ENCODE measurements at regions not wholly inside any gene's neighbourhood (a gene's known extent, or its start where the extent isn't known, plus 50 kb on each side); places are given as distances from the start of the nearest gene placed in this dataset.

- DNase-seq, result no peak
Measured at GRCh38 chr5:144084971-144085370, 85.5 kb downstream of the YIPF5 start.

GRCh38 chr5:144085381-144085780 lies 85.1 kb downstream of the YIPF5 start:
- no peak for DNase-seq

GRCh38 chr5:144086295-144086694 lies 84.2 kb downstream of the YIPF5 start:
- no peak for DNase-seq

- no peak for DNase-seq
Measured at GRCh38 chr5:144087576-144087975, 82.9 kb downstream of the YIPF5 start.

GRCh38 chr5:144088206-144089064 lies 82.0 kb downstream of the YIPF5 start:
- no peak for DNase-seq

- no peak for DNase-seq
Measured at GRCh38 chr5:144089401-144090021, 80.9 kb downstream of the YIPF5 start.

GRCh38 chr5:144092508-144092907 lies 78.0 kb downstream of the YIPF5 start:
- no peak for DNase-seq

- no peak for DNase-seq
Measured at GRCh38 chr5:144093400-144093799, 77.1 kb downstream of the YIPF5 start.

GRCh38 chr5:144093868-144094267 lies 76.6 kb downstream of the YIPF5 start:
- no peak for DNase-seq

GRCh38 chr5:144100702-144101101 lies 69.8 kb downstream of the YIPF5 start:
- no peak for DNase-seq

GRCh38 chr5:144101616-144102015 lies 68.8 kb downstream of the YIPF5 start:
- DNase-seq, result no peak

GRCh38 chr5:144102361-144102760 lies 68.1 kb downstream of the YIPF5 start:
- DNase-seq, result no peak

- no peak for DNase-seq
Measured at GRCh38 chr5:144102979-144103378, 67.5 kb downstream of the YIPF5 start.

- no peak for DNase-seq
Measured at GRCh38 chr5:144103611-144104485, 66.6 kb downstream of the YIPF5 start.

- no peak for DNase-seq
Measured at GRCh38 chr5:144105371-144105770, 65.1 kb downstream of the YIPF5 start.

GRCh38 chr5:144108131-144108530 lies 62.3 kb downstream of the YIPF5 start:
- no peak for DNase-seq
